CD14-positive monocyte (primary cell): ENCODE measurements at regions not wholly inside any gene's neighbourhood (a gene's known extent, or its start where the extent isn't known, plus 50 kb on each side); places are given as distances from the start of the nearest gene placed in this dataset.
"Not testable (repeated sequence)": the region's sequence is repeated elsewhere in the genome, so short reads cannot be mapped to it uniquely, and the experiment has no call there.

ENCODE experiments used
- DNase-seq, 3 donors: peaks; one replicate each; pipeline ENCODE4 v3.0.0-alpha.2; 2011 to 2022
- H2AFZ ChIP-seq: 2 replicates; pipeline ENCODE4 v1.6.0; 2012; ENCODE audit warnings: mild to moderate bottlenecking, low read depth, low read length, inconsistent platforms; ENCODE audit not compliant: insufficient read depth, poor library complexity, severe bottlenecking
- H3K27ac ChIP-seq, 2 donors: 1 replicate in 1 of 2; 2 replicates in 1 of 2; pipeline ENCODE4 v1.5.1; 2012 to 2013; ENCODE audit warnings: low read length in 2 of 2, control low read depth in 1 of 2, inconsistent platforms in 1 of 2, low read depth in 1 of 2, mild to moderate bottlenecking in 1 of 2
- H3K27me3 ChIP-seq, 2 donors: one replicate each; pipeline versions ENCODE4 v1.6.0 to v1.6.1; 2011 to 2013; ENCODE audit warnings: low read length in 2 of 2; ENCODE audit not compliant: control insufficient read depth in 2 of 2, insufficient read depth in 2 of 2
- H3K36me3 ChIP-seq, 2 donors: replicated peaks in 1 of 2; 1 replicate in 1 of 2; 2 replicates in 1 of 2; pipeline versions ENCODE4 v1.5.1 to v1.6.1; 2012 to 2013; ENCODE audit warnings: low read length in 2 of 2, control low read depth in 1 of 2, inconsistent platforms in 1 of 2, mild to moderate bottlenecking in 1 of 2; ENCODE audit not compliant: insufficient read depth in 2 of 2, control insufficient read depth in 1 of 2
- H3K4me1 ChIP-seq, 2 donors: 1 replicate in 1 of 2; 2 replicates in 1 of 2; pipeline versions ENCODE4 v1.5.1 to v1.6.1; 2012 to 2013; ENCODE audit warnings: low read length in 2 of 2, control low read depth in 1 of 2, inconsistent platforms in 1 of 2, mild to moderate bottlenecking in 1 of 2, moderate library complexity in 1 of 2; ENCODE audit not compliant: insufficient read depth in 2 of 2, control insufficient read depth in 1 of 2
- H3K4me2 ChIP-seq: replicated peaks from 2 replicates; pipeline ENCODE3; 2012; ENCODE audit warnings: low read length, moderate library complexity, mild to moderate bottlenecking; ENCODE audit not compliant: poor library complexity, severe bottlenecking; ENCODE audit errors: extremely low read depth
- H3K4me3 ChIP-seq, 3 experiments: fragments of 200-600 bp in 1 of 3; sonication (generic) in 1 of 3; replicated peaks in 1 of 3; 1 replicate in 2 of 3; 2 replicates in 1 of 3; pipeline ENCODE4 v1.5.1; 2011 to 2013; ENCODE audit warnings: low read length in 3 of 3, mild to moderate bottlenecking in 3 of 3, control low read depth in 2 of 3, low read depth in 2 of 3, inconsistent platforms in 1 of 3, moderate library complexity in 1 of 3
- H3K79me2 ChIP-seq: 2 replicates; pipeline ENCODE4 v1.6.0; 2012; ENCODE audit warnings: mild to moderate bottlenecking, control low read depth, inconsistent platforms, low read length, moderate library complexity; ENCODE audit not compliant: insufficient read depth
- H3K9ac ChIP-seq: 2 replicates; pipeline ENCODE4 v1.6.0; 2017; ENCODE audit warnings: low read length, mild to moderate bottlenecking; ENCODE audit not compliant: insufficient read depth, poor library complexity, severe bottlenecking
- H3K9me3 ChIP-seq, 2 donors: replicated peaks in 1 of 2; 1 replicate in 1 of 2; 2 replicates in 1 of 2; pipeline versions ENCODE4 v1.5.1 to v1.6.1; 2012 to 2013; ENCODE audit warnings: low read length in 2 of 2, control low read depth in 1 of 2; ENCODE audit not compliant: control insufficient read depth in 1 of 2, insufficient read depth in 1 of 2
- H4K20me1 ChIP-seq: 2 replicates; pipeline ENCODE4 v1.6.0; 2012; ENCODE audit warnings: mild to moderate bottlenecking, low read length, control low read depth, moderate library complexity; ENCODE audit not compliant: insufficient read depth
- H3K27ac Mint-ChIP-seq, 7 donors: one replicate each; pipeline ENCODE4 v1.8.0; 2020; ENCODE audit warnings: mild to moderate bottlenecking in 7 of 7, mixed read lengths in 7 of 7, moderate library complexity in 6 of 7, inconsistent platforms in 2 of 7
- H3K27me3 Mint-ChIP-seq, 3 donors: one replicate each; pipeline ENCODE4 v1.8.0; 2021 to 2022; ENCODE audit warnings: low read depth in 3 of 3, mild to moderate bottlenecking in 3 of 3, mixed read lengths in 3 of 3, moderate library complexity in 3 of 3, inconsistent platforms in 1 of 3
- H3K36me3 Mint-ChIP-seq, 2 donors: one replicate each; pipeline ENCODE4 v1.8.0; 2020; ENCODE audit warnings: mixed read lengths in 2 of 2, inconsistent platforms in 1 of 2, mild to moderate bottlenecking in 1 of 2
- H3K4me1 Mint-ChIP-seq: one replicate; pipeline ENCODE4 v1.8.0; 2020; ENCODE audit warnings: mild to moderate bottlenecking, mixed read lengths
- H3K4me3 Mint-ChIP-seq, 2 donors: one replicate each; pipeline ENCODE4 v1.8.0; 2020; ENCODE audit warnings: mild to moderate bottlenecking in 2 of 2, mixed read lengths in 2 of 2, moderate library complexity in 1 of 2
- H3K9me3 Mint-ChIP-seq, 7 donors: one replicate each; pipeline ENCODE4 v1.8.0; 2020 to 2022; ENCODE audit warnings: mixed read lengths in 7 of 7, mild to moderate bottlenecking in 6 of 7, moderate library complexity in 6 of 7, inconsistent platforms in 2 of 7
- CTCF ChIP-seq: fragments of 200-600 bp; IDR thresholded peaks from one replicate; pipeline ENCODE4 v1.8.0; 2022; ENCODE audit warnings: antibody characterized with exemption, mild to moderate bottlenecking
- WGBS: methylation state at CpG from one replicate; pipeline ENCODE4 v1.1.5; 2013; ENCODE audit warnings: missing lambda C conversion rate; ENCODE audit not compliant: insufficient coverage; 5-methylcytosine and 5-hydroxymethylcytosine counted together
- intact Hi-C, 2 donors: fragments of 100-400 bp; cut with micrococcal nuclease; formaldehyde crosslinking; loops; one replicate each; pipeline versions ENCODE4 v1.15.0 to v1.15.1; 2023

- H3K4me1 Mint-ChIP-seq: peaks cover 47% of the 10 kb centered on the region
- Histone ChIP-seq H3K27me3 (no peaks in the 10 kb centered on the region), H3K4me3 (no peak overlapping the region), H3K79me2 (no peaks in the 10 kb centered on the region), H3K36me3 (no peaks in the 10 kb centered on the region), H3K27ac (no peak overlapping the region), H4K20me1 (no peaks in the 10 kb centered on the region), H3K4me2 (no peak overlapping the region), H2AFZ (no peak overlapping the region), H3K9ac (no peak overlapping the region), H3K9me3 (no peaks in the 10 kb centered on the region), H3K4me1 (peaks cover 9% of the 10 kb centered on the region in 2 donors)
- no peak overlapping the region for H3K27ac Mint-ChIP-seq
- intact Hi-C loops: no loop called here
- DNase-seq: no peak
- no peaks in the 10 kb centered on the region for H3K27me3 Mint-ChIP-seq
- no peak for TF ChIP-seq CTCF
- H3K4me3 Mint-ChIP-seq: no peak overlapping the region
- peaks cover 20 to 24% of the 10 kb centered on the region in 2 donors for H3K36me3 Mint-ChIP-seq
- H3K9me3 Mint-ChIP-seq: peaks cover 0 to 5% (median 2%) of the 10 kb centered on the region in 7 donors
These were observed 237.6 kb upstream of the DUSP10 start for GRCh38 chr1:221979444-221980032.

GRCh38 chr1:221978631-221979334 lies 236.9 kb upstream of the DUSP10 start:
- H3K27me3 ChIP-seq, H3K9me3 Mint-ChIP-seq, H2AFZ ChIP-seq, DNase-seq, H3K36me3 ChIP-seq, H3K9me3 ChIP-seq, H4K20me1 ChIP-seq, H3K79me2 ChIP-seq, intact Hi-C loops, H3K27me3 Mint-ChIP-seq, H3K4me2 ChIP-seq, H3K27ac ChIP-seq, H3K4me3 ChIP-seq, H3K9ac ChIP-seq: not testable (repeated sequence)
- peak overlapping the region in 2 of 7 donors; percentile 10 to 26 for H3K27ac Mint-ChIP-seq
- H3K4me1 ChIP-seq: peaks cover 12 to 13% of the 10 kb centered on the region in 2 donors
- peaks cover 21 to 24% of the 10 kb centered on the region in 2 donors for H3K36me3 Mint-ChIP-seq
- H3K4me1 Mint-ChIP-seq: peaks cover 55% of the 10 kb centered on the region
- 100% methylated on average over 4 of the region's 9 CpGs for WGBS
- H3K4me3 Mint-ChIP-seq: peak overlapping the region; percentile 31 to 65

GRCh38 chr1:221973787-221974186 lies 231.9 kb upstream of the DUSP10 start:
- H2AFZ ChIP-seq, H3K27me3 ChIP-seq, H3K9me3 Mint-ChIP-seq, H3K36me3 ChIP-seq, intact Hi-C loops, H3K79me2 ChIP-seq, H3K27ac Mint-ChIP-seq, H3K4me3 Mint-ChIP-seq, H3K27me3 Mint-ChIP-seq, H3K4me2 ChIP-seq, H3K4me3 ChIP-seq, DNase-seq, H3K9ac ChIP-seq, H3K9me3 ChIP-seq, H4K20me1 ChIP-seq, H3K27ac ChIP-seq: not testable (repeated sequence)
- WGBS: 100% methylated on average over 1 of the region's 3 CpGs
- Mint-ChIP-seq H3K4me1 (peaks cover 48% of the 10 kb centered on the region), H3K36me3 (peaks cover 8 to 11% of the 10 kb centered on the region in 2 donors)
- peaks cover 28 to 30% of the 10 kb centered on the region in 2 donors for H3K4me1 ChIP-seq
